GM18907 (cell line): ENCODE measurements at regions not wholly inside any gene's neighbourhood (a gene's known extent, or its start where the extent isn't known, plus 50 kb on each side); places are given as distances from the start of the nearest gene placed in this dataset.

Experiments
- ATAC-seq: cut with Tn5 transposase; IDR thresholded peaks from one replicate; pipeline ENCODE4 v1.9.1; 2021; ENCODE audit warnings: mild to moderate bottlenecking, moderate library complexity; ENCODE audit not compliant: unreplicated experiment

DNA sequence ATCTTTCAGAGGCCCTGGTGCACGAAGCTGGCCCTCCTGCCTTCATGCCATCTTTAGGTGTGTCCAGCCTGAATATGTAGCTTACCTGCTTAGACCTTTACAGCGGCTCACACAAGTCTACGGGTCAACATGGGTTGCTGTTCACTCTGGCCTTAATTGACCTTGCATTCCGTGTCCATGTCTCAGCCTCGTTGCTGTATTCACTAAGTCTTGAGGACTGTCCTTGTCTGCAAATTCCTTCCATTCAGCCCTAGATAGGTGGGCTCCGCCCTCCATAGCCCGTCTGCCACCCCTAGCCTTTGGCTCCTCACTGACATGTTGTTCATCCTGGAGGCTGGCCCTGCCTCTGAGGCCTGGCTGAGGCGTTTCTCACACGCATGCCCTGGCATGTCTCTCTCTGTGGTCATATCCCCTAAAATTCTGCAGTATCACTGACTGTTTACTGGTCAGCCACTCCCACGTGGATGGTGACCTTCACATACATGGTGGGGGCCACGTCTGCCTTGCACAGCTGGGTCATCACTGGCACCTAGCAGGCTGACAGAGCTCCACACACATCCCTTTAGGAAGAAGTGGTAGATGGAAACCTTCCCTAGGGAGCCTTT lies 394.1 kb upstream of the MKI67 start:
- ATAC-seq, result no peak

DNA sequence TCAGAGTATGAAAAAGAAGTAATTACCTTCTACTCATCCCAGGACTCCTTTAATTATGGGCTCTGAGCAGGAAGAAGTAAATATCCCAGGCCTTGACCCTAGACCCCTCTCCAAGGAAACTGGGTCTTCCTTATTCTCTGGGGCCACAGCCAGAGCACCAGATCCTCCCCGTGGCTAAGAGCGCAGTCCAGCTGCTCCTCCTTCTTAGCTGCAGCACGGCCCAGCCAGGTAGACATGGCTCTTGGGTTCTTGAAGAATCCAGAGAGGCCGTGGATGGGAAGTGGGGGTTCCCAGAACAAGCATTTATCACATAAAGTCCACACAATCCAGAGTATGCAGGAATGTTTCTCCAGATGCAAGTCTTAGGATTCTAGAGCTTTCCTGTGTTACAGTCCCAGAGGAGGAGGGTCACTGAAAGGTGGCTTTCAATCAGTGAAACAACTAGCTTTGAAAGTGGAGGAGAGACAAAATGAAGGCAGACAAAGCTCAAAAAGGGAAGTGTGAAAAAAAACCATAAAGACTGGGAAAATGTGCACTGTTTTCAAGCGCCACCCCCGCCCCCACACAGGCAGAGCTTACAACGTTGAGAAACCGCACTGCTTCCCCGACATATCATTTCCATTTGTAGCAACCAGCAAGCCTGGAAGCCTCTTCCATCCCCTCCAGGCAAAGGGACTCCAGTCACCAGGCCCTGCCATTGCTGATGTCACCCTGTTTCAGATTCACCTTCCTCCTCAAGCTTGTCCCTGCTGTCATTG lies 396.5 kb upstream of the MKI67 start:
- ATAC-seq, result no peak

DNA sequence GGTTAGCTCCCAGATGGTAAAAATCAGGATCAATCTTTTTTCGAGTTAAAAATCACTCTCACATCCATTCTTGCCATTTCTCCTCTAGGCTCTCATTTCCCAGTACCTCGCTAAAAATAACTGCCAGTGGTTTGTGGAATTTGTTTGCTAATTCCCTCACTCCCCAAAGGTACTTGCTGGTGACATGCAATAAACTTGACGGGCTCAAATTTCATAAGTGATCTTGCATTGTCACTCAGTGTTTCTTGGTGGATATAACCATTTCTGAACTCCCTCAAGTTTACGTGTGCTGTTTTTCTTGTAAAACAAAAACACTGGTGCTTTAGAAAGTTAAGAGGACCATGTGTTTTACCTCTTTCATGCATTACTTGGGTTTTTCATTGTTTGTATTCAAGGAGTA lies 399.2 kb upstream of the MKI67 start:
- no peak for ATAC-seq

DNA sequence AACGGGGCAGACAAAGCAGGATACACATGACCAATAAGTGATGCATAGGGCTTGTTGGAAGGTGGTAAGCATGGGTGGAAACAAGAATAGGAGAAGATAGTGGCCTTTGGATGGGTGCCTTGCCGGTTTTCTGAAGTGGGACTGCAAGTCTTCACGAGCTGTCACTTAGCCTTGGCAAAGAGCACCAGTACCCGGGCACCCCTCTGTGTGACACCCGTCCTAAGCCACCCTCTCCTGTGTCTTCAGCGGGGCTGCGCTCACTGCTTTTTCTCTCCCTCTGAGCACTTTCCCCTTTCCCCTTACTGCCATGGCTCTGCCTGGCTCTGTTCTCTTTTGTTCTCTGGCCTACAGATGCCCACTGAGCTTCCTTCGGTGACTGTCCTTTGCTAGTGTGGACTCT lies 399.7 kb upstream of the MKI67 start:
- no peak for ATAC-seq

DNA sequence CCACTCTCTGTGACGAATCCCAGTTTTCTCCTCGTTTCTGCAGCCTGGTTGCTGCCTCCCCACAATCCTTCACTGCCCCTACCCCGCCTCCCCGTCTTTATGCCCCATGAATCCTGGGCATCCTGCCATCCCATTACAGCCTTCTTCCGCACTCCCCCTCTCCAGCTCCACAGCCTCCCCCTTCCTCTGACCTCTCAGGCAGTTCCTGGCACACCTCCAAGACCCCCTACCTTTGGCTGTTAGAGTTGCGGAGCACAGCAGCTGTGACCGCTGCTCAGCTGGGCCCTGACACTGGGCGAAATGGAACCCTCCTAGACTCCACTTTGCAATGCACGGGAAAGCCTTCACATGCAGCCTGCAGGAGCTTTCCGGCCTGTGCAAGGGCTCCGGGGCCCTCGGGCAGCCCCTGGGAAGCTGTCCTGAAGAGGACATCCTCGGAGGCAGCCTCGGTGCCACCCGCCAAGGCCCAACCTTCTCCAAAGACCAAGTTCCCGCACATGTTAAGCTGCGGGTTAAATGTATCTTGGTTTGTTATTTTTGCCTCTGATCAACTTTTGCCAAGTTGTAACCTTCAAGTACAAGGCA lies 400.7 kb upstream of the MKI67 start:
- ATAC-seq, result no peak

DNA sequence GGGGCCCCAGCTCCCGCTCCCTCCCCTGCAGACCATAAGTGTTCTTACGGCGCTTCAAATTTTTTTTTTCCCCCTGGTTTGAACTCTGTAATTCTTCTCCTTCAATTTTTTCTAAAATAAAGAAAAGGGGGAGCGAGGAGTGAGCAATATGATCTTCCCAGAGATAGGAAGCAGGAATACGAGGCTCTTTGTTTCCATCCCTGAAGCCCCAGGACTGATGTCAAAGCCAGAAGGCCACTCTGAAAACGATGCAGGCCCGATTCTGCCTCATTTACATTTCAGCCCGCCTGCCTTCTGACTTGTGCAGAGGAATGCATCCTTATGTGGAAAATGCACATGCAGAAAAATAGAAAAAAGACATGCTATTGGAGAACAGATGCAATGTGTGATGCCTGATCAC lies 401.5 kb upstream of the MKI67 start:
- no peak for ATAC-seq

DNA sequence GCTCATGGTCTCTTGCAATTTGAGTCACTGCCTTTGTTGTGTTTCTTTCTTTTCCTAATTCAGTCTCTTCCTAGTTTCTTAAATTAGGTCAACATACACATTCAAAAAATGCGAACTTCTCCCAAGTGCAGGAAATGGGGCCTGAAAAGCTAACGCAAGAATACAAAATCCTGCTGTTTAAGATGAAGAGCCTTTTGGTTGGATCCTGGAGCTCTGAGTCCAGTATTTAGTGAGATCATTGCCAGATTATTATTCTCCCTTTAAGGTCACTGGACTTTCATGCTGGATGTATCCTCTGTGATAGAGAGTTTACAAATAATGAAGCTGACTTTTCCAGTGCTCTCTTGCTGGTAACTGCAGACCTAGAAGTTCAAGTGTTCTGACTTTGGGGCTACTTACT lies 401.9 kb upstream of the MKI67 start:
- ATAC-seq, result no peak

DNA sequence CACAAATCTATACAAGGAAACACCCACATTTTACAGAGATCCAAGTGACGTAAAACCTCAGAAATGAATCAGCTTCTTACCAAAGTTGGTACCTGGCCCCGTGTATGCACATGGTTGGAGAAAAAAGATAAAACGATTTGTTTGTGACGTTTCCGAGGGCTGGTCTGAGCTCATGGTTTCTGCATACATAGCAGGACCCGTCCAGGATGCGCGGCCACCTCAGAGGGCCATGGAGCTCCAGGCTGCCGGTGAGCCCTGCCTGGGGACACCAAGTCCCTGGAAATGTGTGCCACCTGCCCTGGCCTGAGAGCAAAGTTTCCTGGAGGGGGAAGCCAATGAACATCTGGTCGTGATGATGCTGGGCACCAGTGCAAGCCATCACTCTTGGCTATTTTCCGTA lies 402.6 kb upstream of the MKI67 start:
- ATAC-seq, result no peak

DNA sequence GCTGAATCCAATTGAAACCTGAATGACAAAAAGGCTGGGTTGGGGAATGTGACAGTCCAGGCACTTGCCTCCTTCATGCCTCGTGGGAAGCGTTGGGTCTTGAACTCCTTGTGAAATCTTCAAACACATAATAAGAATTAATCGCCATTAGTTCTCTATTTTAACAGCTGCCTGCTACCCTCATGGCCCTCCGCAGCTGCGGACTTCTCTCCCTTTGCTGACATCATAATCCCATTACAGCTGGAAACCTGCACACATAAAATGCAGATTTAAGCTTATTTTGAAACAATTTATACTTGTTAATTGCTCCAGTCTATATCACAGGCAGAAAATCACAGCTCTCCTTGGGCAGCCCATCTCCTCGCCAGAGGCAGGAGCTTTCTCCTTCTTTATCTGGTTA lies 403.0 kb upstream of the MKI67 start:
- no peak for ATAC-seq

DNA sequence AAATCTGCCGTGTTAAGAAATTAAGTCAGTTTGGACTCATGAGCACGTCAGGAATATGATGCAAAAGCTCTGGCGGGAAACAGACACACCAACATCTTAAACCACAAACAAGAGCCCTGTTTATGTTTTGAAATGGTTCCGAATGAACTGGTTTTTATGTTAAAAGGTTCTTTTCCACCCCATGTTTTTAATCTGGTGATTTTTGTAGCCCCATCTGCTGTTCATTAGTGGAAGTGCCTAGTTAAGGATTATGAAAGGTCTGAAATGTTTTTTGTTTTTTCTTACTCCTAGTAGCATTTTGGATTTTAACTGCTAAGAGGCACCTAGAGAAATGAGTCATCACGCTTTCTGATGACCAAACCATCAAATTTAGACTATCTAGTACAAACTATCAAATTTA lies 404.1 kb upstream of the MKI67 start:
- no peak for ATAC-seq

DNA sequence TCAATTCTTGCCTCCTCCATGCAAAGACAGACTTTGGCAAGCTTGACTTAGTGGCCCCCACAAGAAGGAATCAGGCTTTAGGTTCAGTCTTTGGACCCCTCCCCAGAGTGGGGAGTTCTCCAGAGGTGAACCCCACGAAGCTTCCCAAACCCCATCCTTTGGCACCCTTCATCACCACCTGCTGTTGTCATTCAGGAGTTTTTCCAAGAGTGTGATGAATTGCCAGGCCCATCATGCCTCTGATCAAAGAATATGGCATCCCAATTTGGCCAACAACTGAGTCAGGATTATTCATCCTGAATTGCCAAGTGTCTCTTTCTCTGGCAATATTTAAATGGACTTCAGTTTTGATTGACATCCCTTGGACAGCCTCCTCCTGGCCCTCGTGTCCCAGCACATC lies 404.7 kb upstream of the MKI67 start:
- ATAC-seq, result no peak

DNA sequence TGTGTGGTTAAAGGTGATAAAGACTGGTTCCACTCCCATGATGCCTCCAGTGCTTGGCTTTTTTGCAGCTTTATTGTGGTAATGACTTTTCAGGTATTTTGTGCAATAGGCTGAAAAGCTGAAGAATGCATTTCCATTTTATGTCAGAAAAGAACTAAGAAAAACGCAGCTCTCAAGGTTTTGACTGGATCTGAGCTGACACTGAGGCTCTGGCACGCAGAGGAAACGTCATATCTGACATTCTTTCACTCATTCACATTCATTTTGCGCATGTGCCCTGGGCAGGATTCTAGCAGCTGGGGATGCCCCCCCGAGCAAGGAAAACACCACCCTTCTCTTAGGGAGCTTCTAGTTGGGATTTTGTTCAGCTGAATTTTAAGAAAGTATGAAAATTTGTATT lies 408.5 kb upstream of the MKI67 start:
- ATAC-seq, result no peak

DNA sequence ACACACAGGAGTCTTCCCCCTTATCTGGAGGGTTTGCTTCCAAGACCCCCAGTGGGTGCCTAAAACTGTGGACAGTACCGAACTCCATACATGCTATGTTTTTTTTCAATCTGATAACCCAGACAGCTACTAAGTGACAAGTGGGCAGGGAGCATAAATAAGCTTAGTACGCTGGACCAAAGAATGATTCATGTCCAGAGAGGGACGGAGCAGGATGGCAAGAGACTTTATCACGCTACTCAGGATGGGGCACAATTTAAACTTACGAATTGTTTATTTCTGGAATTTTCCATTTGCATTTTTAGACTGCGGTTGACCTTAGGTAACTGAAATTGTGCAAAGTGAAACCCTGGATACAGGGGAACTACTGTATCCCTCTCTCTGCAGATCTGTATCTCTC lies 410.0 kb upstream of the MKI67 start:
- ATAC-seq, result no peak

DNA sequence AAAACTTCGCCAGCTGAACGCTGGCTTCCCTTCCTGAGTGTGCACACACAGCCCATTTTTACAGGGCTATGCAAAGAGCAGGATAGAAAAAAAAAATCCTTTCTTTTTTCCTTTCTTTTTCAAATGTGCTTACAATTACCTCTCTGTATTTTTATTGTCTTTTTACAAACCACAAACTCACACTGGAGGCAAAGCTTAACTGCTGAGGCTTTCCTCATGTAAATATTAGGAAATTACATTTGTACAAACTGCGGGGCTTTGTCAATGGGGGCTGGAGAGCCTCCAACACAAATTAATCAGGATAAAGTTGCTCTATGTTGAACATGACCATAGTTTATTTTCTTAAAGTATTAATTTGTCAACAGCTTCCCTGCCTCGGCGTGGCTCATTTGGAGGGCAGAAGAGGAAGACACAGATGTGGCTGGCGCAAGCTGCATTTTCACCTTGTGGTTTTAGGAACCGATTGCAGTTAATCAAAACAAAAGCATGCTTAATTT lies 411.7 kb upstream of the MKI67 start:
- no peak for ATAC-seq

DNA sequence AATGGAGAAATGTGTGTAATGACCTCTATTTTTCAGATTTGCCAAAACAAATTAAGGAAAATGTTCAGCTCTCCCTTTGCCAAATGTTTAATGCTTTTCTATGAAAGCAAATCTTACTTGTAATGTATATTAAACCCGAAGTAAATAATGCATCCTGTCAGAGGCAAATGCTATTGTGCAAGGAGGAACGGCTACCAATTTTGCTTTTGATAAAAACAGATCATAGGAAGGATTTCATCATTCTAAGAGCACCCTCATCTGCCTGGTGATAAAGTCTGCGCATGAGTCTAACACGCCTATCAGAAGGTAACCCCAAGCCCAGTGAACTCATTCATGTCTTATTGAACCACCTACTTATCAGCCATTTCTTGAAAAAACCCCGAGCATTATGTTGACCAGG lies 412.4 kb upstream of the MKI67 start:
- ATAC-seq, result no peak

DNA sequence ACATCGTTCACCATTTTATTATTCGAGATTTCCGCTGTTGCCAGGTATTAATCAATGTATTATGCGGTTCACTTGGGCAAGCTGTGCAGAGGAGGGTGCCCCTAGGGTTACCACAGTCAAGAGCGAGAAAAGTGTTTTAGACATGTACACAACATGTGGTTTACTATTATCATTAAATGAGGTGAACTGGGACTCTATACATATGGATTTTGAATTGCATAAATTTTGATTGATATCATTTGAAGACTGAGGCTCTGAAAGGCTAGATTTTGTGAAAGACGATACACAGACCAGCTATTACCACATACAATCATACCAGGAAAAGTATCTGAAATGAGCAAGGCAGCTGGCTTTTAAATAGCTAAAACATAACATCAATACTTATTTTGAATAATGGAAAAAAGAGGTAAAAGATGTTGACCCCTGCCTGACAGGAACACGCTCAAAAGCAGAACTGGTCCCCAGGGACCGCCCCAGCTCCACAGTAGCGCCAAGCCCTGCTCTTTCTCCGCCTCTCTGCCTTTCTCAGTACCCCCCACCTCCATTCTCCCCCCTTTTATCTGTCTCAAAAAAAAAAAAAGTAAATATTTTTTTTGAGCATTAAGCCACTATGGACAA lies 413.4 kb upstream of the MKI67 start:
- no peak for ATAC-seq

DNA sequence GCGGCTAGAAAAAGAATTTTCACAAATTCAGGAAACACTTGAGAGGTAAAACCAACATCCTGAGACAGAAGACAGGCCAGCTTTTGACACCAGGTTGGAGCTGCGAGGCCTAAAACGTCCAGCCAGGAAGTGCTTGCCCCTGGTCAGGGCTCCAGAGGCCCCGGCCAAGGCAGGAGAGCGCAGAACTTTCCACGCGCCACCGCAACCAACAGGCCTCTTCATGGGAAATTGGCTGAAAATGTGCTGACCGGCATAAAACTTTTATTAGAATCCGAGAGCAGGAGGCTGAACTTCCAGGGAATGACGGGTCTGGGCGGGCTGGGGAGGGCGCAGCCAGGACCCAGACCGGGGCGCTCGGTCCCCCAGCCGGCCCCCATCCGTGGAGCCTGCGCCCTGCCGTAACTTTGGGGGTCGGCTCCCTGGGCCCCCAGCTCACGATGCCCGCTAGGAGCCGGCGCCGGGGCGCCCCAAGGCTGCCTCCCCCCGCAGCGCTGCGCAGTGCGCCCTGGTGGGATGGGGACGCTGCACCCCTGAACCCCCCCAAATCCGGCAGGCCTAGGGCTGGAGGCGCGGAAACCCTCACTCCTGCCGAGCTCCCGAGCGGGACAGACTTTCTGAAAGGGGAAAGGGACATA lies 414.0 kb upstream of the MKI67 start:
- ATAC-seq, result no peak

DNA sequence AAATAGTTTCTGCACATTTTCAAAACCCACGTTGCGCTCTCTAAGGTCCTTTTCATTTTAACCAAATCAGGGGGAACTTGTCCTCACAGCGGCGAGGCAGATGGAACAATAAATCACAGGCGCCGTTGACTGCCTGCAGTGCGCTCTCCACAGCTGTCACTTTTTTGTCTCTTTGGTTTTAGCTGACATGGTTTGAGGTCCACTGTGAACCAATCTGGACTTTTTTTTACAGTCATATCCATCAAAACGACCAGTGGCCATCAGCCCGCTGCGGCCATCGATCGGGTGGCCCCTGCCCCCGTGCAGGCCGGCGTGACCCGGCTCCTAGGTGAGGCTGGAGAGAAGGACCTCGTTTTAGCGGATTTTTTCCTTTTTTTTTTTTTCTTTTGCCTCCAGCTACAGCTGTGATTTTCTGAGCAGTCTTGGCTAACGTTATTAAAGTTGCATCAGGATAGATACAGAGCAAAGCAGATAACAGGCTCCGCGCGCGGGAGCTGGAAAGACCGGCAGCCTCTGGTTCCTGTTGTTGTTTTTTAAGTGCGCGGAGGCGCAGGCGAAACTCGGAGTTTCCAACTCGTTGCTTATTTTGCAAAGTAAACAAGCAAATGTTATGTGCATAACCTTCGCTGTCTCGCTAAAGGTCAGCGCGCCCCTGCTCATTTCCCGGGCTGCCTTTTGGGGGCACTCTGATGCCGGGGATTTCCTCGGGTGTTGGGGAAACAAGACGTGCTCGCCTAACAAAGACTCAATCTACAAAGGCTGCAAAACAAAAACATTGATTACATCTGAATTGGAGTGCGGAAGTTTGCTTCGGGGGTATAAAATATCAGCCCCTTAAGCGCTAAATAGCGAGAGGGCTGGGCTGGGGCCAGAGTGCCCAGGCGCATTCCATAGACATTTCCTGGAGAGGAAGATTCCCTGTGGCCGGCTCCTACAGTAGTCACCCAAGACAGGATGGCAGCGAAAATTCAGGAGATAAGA lies 414.8 kb upstream of the MKI67 start:
- ATAC-seq, result no peak

DNA sequence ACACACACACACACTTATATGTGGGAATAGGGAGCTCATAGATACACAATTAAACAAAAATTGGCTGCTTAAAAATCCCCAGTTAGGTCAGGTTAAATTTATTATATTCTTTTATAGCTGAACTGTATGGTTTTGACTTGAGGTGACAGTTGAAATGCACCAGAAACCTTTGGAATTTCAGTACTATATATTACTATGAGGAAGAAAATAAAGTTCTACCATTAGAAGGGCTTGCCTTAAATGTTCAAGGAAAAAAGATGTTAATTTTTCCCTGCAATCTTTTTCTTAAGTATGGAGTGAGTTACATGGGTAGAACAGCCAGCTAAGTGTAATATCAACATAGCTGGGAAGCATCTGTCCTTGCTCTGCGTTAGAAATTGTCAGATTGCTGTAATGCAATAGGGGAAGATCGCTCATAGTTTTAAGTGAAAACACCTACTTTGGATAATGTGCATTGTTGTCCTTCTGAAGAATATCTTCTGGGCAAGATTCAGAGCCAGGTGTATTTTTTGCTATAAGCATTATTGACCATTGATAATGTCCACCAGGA lies 415.8 kb upstream of the MKI67 start:
- ATAC-seq, result no peak

DNA sequence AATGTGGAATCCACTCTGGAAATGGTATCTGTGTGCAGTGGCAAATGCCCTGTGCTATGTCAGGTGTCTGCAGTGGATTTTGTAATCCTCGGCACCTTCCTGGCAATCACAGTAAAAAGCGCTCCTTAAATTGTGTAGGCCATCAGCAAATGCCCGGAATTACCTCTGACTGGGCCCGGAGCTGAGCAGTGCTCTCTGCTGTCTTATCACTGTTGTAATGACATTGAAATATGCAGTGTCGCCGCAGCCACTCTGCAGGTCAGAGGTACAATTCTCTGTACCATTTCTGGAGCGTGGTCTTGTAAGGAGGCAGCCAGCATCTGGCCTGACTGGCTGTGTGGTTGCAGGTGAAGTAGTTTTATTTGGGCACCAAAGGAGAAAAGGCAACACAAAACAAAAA lies 416.4 kb upstream of the MKI67 start:
- no peak for ATAC-seq
